Hepatocyte (in vitro differentiated cells): ENCODE measurements at regions not wholly inside any gene's neighbourhood (a gene's known extent, or its start where the extent isn't known, plus 50 kb on each side); places are given as distances from the start of the nearest gene placed in this dataset.
A peak's percentile ranks its signal among the peaks of the same experiment; 100 is the strongest.

Experiments
- DNase-seq: peaks from one replicate; pipeline ENCODE4 v3.0.0-alpha.2; 2016; ENCODE audit warnings: low spot score
- H2AFZ ChIP-seq: fragments of 200-600 bp; sonication (generic); 2 replicates; pipeline ENCODE4 v1.6.0; 2016; ENCODE audit warnings: antibody characterized with exemption, mild to moderate bottlenecking
- H3K27ac ChIP-seq: fragments of 200-600 bp; sonication (generic); 2 replicates; pipeline ENCODE4 v1.5.1; 2016; ENCODE audit warnings: mild to moderate bottlenecking
- H3K27me3 ChIP-seq: fragments of 200-600 bp; sonication (generic); 2 replicates; pipeline ENCODE4 v1.6.1; 2016
- H3K36me3 ChIP-seq: fragments of 200-600 bp; sonication (generic); replicated peaks from 2 replicates; pipeline ENCODE4 v1.5.1; 2016; ENCODE audit warnings: low read depth; ENCODE audit not compliant: insufficient read depth
- H3K4me1 ChIP-seq: fragments of 200-600 bp; sonication (generic); 2 replicates; pipeline ENCODE4 v1.5.1; 2016; ENCODE audit warnings: mild to moderate bottlenecking, moderate library complexity; ENCODE audit not compliant: insufficient read depth
- H3K4me2 ChIP-seq: fragments of 200-600 bp; sonication (generic); 2 replicates; pipeline ENCODE4 v1.6.0; 2016
- H3K4me3 ChIP-seq: fragments of 200-600 bp; sonication (generic); 2 replicates; pipeline ENCODE4 v1.5.1; 2016; ENCODE audit warnings: mild to moderate bottlenecking
- H3K79me2 ChIP-seq: fragments of 200-600 bp; sonication (generic); 2 replicates; pipeline ENCODE4 v1.6.0; 2017; ENCODE audit warnings: mild to moderate bottlenecking
- H3K9me2 ChIP-seq: fragments of 200-600 bp; sonication (generic); replicated peaks from 2 replicates; pipeline ENCODE4 v1.6.0; 2017; ENCODE audit warnings: mild to moderate bottlenecking; ENCODE audit not compliant: insufficient read depth
- H3K9me3 ChIP-seq: fragments of 200-600 bp; sonication (generic); 2 replicates; pipeline ENCODE4 v1.5.1; 2016; ENCODE audit warnings: low read depth, mild to moderate bottlenecking
- H4K20me1 ChIP-seq: fragments of 200-600 bp; sonication (generic); 2 replicates; pipeline ENCODE4 v1.6.0; 2016; ENCODE audit warnings: mild to moderate bottlenecking; ENCODE audit not compliant: insufficient read depth, poor library complexity, severe bottlenecking
- CTCF ChIP-seq: fragments of 200-600 bp; sonication (generic); IDR thresholded peaks from 2 replicates; pipeline ENCODE4 v1.5.1; 2016; ENCODE audit warnings: antibody characterized with exemption, mild to moderate bottlenecking; ENCODE audit not compliant: poor library complexity
- EZH2 ChIP-seq: fragments of 200-600 bp; sonication (generic); IDR thresholded peaks from 2 replicates; pipeline ENCODE4 v1.6.1; 2016; ENCODE audit warnings: antibody characterized with exemption, mild to moderate bottlenecking, borderline replicate concordance
- EZH2phosphoT487 ChIP-seq: fragments of 200-600 bp; sonication (generic); IDR thresholded peaks from one replicate; pipeline ENCODE4 v1.6.1; 2018; ENCODE audit warnings: antibody characterized with exemption, mild to moderate bottlenecking, low read depth, moderate library complexity; ENCODE audit not compliant: unreplicated experiment, severe bottlenecking
- WGBS: methylation state at CpG from one replicate; pipeline ENCODE4 v1.1.6; 2016; ENCODE audit warnings: low lambda C conversion rate; ENCODE audit errors: missing lambda C conversion rate; 5-methylcytosine and 5-hydroxymethylcytosine counted together

- no peaks in the 10 kb centered on the region for H4K20me1 ChIP-seq
- no peaks in the 10 kb centered on the region for H3K4me1 ChIP-seq
- H3K36me3 ChIP-seq: no peaks in the 10 kb centered on the region
- H2AFZ ChIP-seq: no peak overlapping the region
- TF ChIP-seq EZH2: no peak
- TF ChIP-seq EZH2phosphoT487: no peak
- no peak for TF ChIP-seq CTCF
- H3K9me2 ChIP-seq: no peaks in the 10 kb centered on the region
- 67% methylated on average over 2 of the region's 2 CpGs for WGBS
- H3K4me3 ChIP-seq: no peak overlapping the region
- H3K27ac ChIP-seq: no peak overlapping the region
- no peak overlapping the region for H3K4me2 ChIP-seq
- H3K79me2 ChIP-seq: no peaks in the 10 kb centered on the region
- H3K27me3 ChIP-seq: no peaks in the 10 kb centered on the region
- no peaks in the 10 kb centered on the region for H3K9me3 ChIP-seq
- DNase-seq: no peak
Observed at GRCh38 chr4:136311774-136312173, 1220.5 kb downstream of the PCDH18 start.

GRCh38 chr4:136307765-136308164, 1224.5 kb downstream of the PCDH18 start:
- Histone ChIP-seq H3K4me3 (no peak overlapping the region), H4K20me1 (no peaks in the 10 kb centered on the region), H2AFZ (no peak overlapping the region), H3K36me3 (no peaks in the 10 kb centered on the region), H3K4me2 (no peak overlapping the region), H3K9me2 (no peaks in the 10 kb centered on the region), H3K9me3 (no peaks in the 10 kb centered on the region), H3K27me3 (no peaks in the 10 kb centered on the region), H3K27ac (no peak overlapping the region), H3K79me2 (no peaks in the 10 kb centered on the region), H3K4me1 (no peaks in the 10 kb centered on the region)
- no peak for DNase-seq
- no peak for TF ChIP-seq EZH2phosphoT487
- TF ChIP-seq EZH2: no peak
- no peak for TF ChIP-seq CTCF
- 97% methylated on average over 1 of the region's 1 CpG for WGBS

GRCh38 chr4:136306361-136306760, 1225.9 kb downstream of the PCDH18 start:
- no peaks in the 10 kb centered on the region for H3K79me2 ChIP-seq
- no peak overlapping the region for H3K27ac ChIP-seq
- no peak overlapping the region for H2AFZ ChIP-seq
- no peaks in the 10 kb centered on the region for H3K27me3 ChIP-seq
- no peak for DNase-seq
- no peak overlapping the region for H3K4me3 ChIP-seq
- H4K20me1 ChIP-seq: no peaks in the 10 kb centered on the region
- H3K4me2 ChIP-seq: no peak overlapping the region
- no peaks in the 10 kb centered on the region for H3K4me1 ChIP-seq
- H3K9me3 ChIP-seq: no peaks in the 10 kb centered on the region
- no peaks in the 10 kb centered on the region for H3K36me3 ChIP-seq
- WGBS: 64% methylated on average over 2 of the region's 2 CpGs
- TF ChIP-seq EZH2 (no peak), CTCF (no peak), EZH2phosphoT487 (no peak)
- H3K9me2 ChIP-seq: no peaks in the 10 kb centered on the region

GRCh38 chr4:136302566-136302965, 1229.7 kb downstream of the PCDH18 start:
- H3K36me3 ChIP-seq: no peaks in the 10 kb centered on the region
- no peak overlapping the region for H3K4me3 ChIP-seq
- H3K9me3 ChIP-seq: no peaks in the 10 kb centered on the region
- no peaks in the 10 kb centered on the region for H3K9me2 ChIP-seq
- H3K27ac ChIP-seq: peak overlapping the region; percentile 79
- no peak for TF ChIP-seq EZH2phosphoT487
- no peak for TF ChIP-seq EZH2
- no peak for TF ChIP-seq CTCF
- H4K20me1 ChIP-seq: no peaks in the 10 kb centered on the region
- H3K4me1 ChIP-seq: no peaks in the 10 kb centered on the region
- peak overlapping the region; percentile 55 for H3K4me2 ChIP-seq
- H3K27me3 ChIP-seq: no peaks in the 10 kb centered on the region
- H2AFZ ChIP-seq: no peak overlapping the region
- peak; percentile 11 for DNase-seq
- no peaks in the 10 kb centered on the region for H3K79me2 ChIP-seq
